ENCODE measurements at regions not wholly inside any gene's neighbourhood (a gene's known extent, or its start where the extent isn't known, plus 50 kb on each side); places are given as distances from the start of the nearest gene placed in this dataset.

DNA sequence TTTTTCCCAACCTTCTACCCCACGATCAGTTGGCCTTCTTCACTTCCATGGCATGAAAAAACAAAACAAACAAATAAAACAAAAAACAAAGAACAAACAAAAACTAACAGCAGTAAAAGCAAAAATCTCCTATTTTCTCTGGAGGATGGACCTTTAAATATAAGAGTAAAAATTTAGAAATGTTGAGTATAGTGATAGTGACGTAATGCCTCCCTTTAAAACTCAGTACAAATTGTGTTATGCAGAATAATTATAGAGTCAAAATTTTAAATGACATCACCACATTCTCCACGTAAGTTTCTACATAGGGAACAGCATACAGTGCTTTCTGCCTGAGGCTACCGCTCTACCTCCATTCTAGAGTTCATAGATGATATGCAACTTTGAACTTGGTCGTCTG is 2156.4 kb downstream of the PCDH7 start:
- Histone ChIP-seq H3K27me3 (no peaks in the 10 kb centered on the region), H3K4me1 (ENCODE audit: insufficient read depth) (no peaks in the 10 kb centered on the region), H3K27ac (no peak overlapping the region), H3K4me2 (no peak overlapping the region), H4K20me1 (ENCODE audit: insufficient read depth, poor library complexity, severe bottlenecking) (no peaks in the 10 kb centered on the region), H3K9me3 (ENCODE audit: low read depth) (no peaks in the 10 kb centered on the region), H3K79me2 (no peaks in the 10 kb centered on the region), H3K9me2 (replicated peaks; ENCODE audit: insufficient read depth) (no peaks in the 10 kb centered on the region), H3K4me3 (no peak overlapping the region), H2AFZ (no peak overlapping the region), H3K36me3 (replicated peaks; ENCODE audit: insufficient read depth, low read depth) (no peaks in the 10 kb centered on the region)
- DNase-seq (ENCODE audit: low spot score) = no peak
- no peak for TF ChIP-seq EZH2phosphoT487 (IDR thresholded peaks at IDR 0.05; ENCODE audit: low read depth, severe bottlenecking, unreplicated experiment)
- TF ChIP-seq CTCF (IDR thresholded peaks at IDR 0.05; ENCODE audit: poor library complexity) = no peak
- no peak for TF ChIP-seq EZH2 (IDR thresholded peaks at IDR 0.05; ENCODE audit: borderline replicate concordance)
- WGBS (ENCODE audit: low lambda C conversion rate, missing lambda C conversion rate) = 87% methylated on average over 5 of the region's 5 CpGs

- Histone ChIP-seq H3K4me1 (ENCODE audit: insufficient read depth) (no peaks in the 10 kb centered on the region), H3K27me3 (no peaks in the 10 kb centered on the region), H3K79me2 (no peaks in the 10 kb centered on the region), H3K4me3 (no peak overlapping the region), H3K4me2 (no peak overlapping the region), H3K9me3 (ENCODE audit: low read depth) (no peaks in the 10 kb centered on the region), H4K20me1 (ENCODE audit: insufficient read depth, poor library complexity, severe bottlenecking) (no peaks in the 10 kb centered on the region), H3K9me2 (replicated peaks; ENCODE audit: insufficient read depth) (no peaks in the 10 kb centered on the region), H2AFZ (no peak overlapping the region), H3K36me3 (replicated peaks; ENCODE audit: insufficient read depth, low read depth) (no peaks in the 10 kb centered on the region), H3K27ac (no peak overlapping the region)
- no peak for TF ChIP-seq CTCF (IDR thresholded peaks at IDR 0.05; ENCODE audit: poor library complexity)
- no peak for TF ChIP-seq EZH2 (IDR thresholded peaks at IDR 0.05; ENCODE audit: borderline replicate concordance)
- TF ChIP-seq EZH2phosphoT487 (IDR thresholded peaks at IDR 0.05; ENCODE audit: low read depth, severe bottlenecking, unreplicated experiment) = no peak
- 100% methylated on average over 1 of the region's 1 CpG for WGBS (ENCODE audit: low lambda C conversion rate, missing lambda C conversion rate)
- DNase-seq (ENCODE audit: low spot score) = no peak
Measured at GRCh38 chr4:32879913-32880312, 2159.7 kb downstream of the PCDH7 start.

DNA sequence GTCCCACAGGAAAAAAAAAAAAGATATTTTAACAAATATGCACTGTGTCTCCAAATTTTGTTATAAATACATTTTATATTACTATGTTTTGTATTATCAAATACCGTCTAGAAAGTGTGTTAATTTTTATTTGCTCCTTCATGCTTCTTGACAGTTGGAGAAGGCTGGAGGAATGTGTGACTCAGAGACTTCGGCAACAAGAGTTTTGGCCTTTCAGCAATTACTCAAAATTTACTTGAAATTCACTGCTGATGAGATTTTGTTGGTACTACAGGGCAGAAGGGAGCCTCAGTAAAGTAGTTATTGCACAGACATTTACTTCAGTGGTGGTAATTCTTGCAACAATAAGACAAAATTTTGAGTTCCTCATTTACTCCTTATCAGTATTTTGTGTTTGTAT is 2164.0 kb downstream of the PCDH7 start:
- no peak for DNase-seq (ENCODE audit: low spot score)
- Histone ChIP-seq H4K20me1 (ENCODE audit: insufficient read depth, poor library complexity, severe bottlenecking) (no peaks in the 10 kb centered on the region), H3K9me2 (replicated peaks; ENCODE audit: insufficient read depth) (no peaks in the 10 kb centered on the region), H3K27me3 (no peaks in the 10 kb centered on the region), H3K27ac (no peak overlapping the region), H3K4me1 (ENCODE audit: insufficient read depth) (no peaks in the 10 kb centered on the region), H3K36me3 (replicated peaks; ENCODE audit: insufficient read depth, low read depth) (no peaks in the 10 kb centered on the region), H2AFZ (no peak overlapping the region), H3K79me2 (no peaks in the 10 kb centered on the region), H3K4me3 (no peak overlapping the region), H3K4me2 (no peak overlapping the region), H3K9me3 (ENCODE audit: low read depth) (no peaks in the 10 kb centered on the region)
- WGBS (ENCODE audit: low lambda C conversion rate, missing lambda C conversion rate) = 69% methylated on average over 2 of the region's 2 CpGs
- TF ChIP-seq CTCF (IDR thresholded peaks at IDR 0.05; ENCODE audit: poor library complexity) (no peak), EZH2 (IDR thresholded peaks at IDR 0.05; ENCODE audit: borderline replicate concordance) (no peak), EZH2phosphoT487 (IDR thresholded peaks at IDR 0.05; ENCODE audit: low read depth, severe bottlenecking, unreplicated experiment) (no peak)

DNA sequence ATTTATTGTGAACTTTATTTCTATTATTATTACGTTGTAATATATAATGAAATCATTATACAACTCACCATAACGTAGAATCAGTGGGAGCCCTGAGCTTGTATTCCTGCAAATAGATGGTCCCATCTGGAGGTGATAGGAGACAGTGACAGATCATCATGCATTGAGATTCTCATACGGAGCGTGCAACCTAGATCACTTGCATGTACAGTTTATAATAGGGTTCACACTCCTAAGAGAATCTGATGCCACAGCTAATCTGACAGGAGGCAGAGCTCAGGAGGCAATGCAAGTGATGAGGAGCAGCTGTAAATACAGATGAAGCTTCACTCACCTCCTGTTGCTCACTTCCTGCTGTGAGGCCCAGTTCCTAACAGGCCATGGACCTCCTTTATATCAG is 2170.2 kb downstream of the PCDH7 start:
- no peak for DNase-seq (ENCODE audit: low spot score)
- Histone ChIP-seq H3K9me3 (ENCODE audit: low read depth) (no peaks in the 10 kb centered on the region), H4K20me1 (ENCODE audit: insufficient read depth, poor library complexity, severe bottlenecking) (no peaks in the 10 kb centered on the region), H3K27me3 (no peaks in the 10 kb centered on the region), H2AFZ (no peak overlapping the region), H3K9me2 (replicated peaks; ENCODE audit: insufficient read depth) (no peaks in the 10 kb centered on the region), H3K4me3 (no peak overlapping the region), H3K36me3 (replicated peaks; ENCODE audit: insufficient read depth, low read depth) (no peaks in the 10 kb centered on the region), H3K79me2 (no peaks in the 10 kb centered on the region), H3K27ac (no peak overlapping the region), H3K4me1 (ENCODE audit: insufficient read depth) (no peaks in the 10 kb centered on the region), H3K4me2 (no peak overlapping the region)
- WGBS (ENCODE audit: low lambda C conversion rate, missing lambda C conversion rate) = 90% methylated on average over 4 of the region's 4 CpGs
- TF ChIP-seq CTCF (IDR thresholded peaks at IDR 0.05; ENCODE audit: poor library complexity) (no peak), EZH2 (IDR thresholded peaks at IDR 0.05; ENCODE audit: borderline replicate concordance) (no peak), EZH2phosphoT487 (IDR thresholded peaks at IDR 0.05; ENCODE audit: low read depth, severe bottlenecking, unreplicated experiment) (no peak)
